Smooth muscle cell (in vitro differentiated cells): ENCODE measurements at regions not wholly inside any gene's neighbourhood (a gene's known extent, or its start where the extent isn't known, plus 50 kb on each side); places are given as distances from the start of the nearest gene placed in this dataset. TPM values are rescaled to one million over a fixed set of nuclear protein-coding genes. Genes with fewer than 3 reads are reported as not detected.
A peak's percentile ranks its signal among the peaks of the same experiment; 100 is the strongest.

Source experiments
- DNase-seq: peaks from one replicate; lab custom pipeline; 2025; ENCODE audit not compliant: unreplicated experiment; lab: John Stamatoyannopoulos, UW
- H2AFZ ChIP-seq: fragments of 200-600 bp; sonication (generic); 2 replicates; pipeline ENCODE4 v1.6.0; 2016; ENCODE audit warnings: antibody characterized with exemption, low read depth, mild to moderate bottlenecking
- H3F3A ChIP-seq: fragments of 200-600 bp; sonication (generic); 2 replicates; pipeline ENCODE4 v1.6.0; 2017; ENCODE audit warnings: antibody characterized with exemption, low read depth
- H3K27ac ChIP-seq: fragments of 200-600 bp; sonication (generic); 2 replicates; pipeline ENCODE4 v1.5.1; 2016; ENCODE audit warnings: low read depth, mild to moderate bottlenecking
- H3K27me3 ChIP-seq: fragments of 200-600 bp; sonication (generic); 2 replicates; pipeline ENCODE4 v1.6.1; 2016; ENCODE audit warnings: low read depth, mild to moderate bottlenecking
- H3K36me3 ChIP-seq: fragments of 200-600 bp; sonication (generic); 2 replicates; pipeline ENCODE4 v1.5.1; 2016; ENCODE audit warnings: low read depth
- H3K4me1 ChIP-seq: fragments of 200-600 bp; sonication (generic); 2 replicates; pipeline ENCODE4 v1.5.1; 2016; ENCODE audit warnings: low read depth
- H3K4me2 ChIP-seq: fragments of 200-600 bp; sonication (generic); 2 replicates; pipeline ENCODE4 v1.6.0; 2016; ENCODE audit warnings: mild to moderate bottlenecking
- H3K4me3 ChIP-seq: fragments of 200-600 bp; sonication (generic); 2 replicates; pipeline ENCODE4 v1.5.1; 2016; ENCODE audit warnings: mild to moderate bottlenecking
- H3K79me2 ChIP-seq: fragments of 200-600 bp; sonication (generic); 2 replicates; pipeline ENCODE4 v1.6.0; 2016; ENCODE audit warnings: low read depth, mild to moderate bottlenecking
- H3K9ac ChIP-seq: fragments of 200-600 bp; sonication (generic); 2 replicates; pipeline ENCODE4 v1.6.0; 2016; ENCODE audit warnings: low read depth
- H3K9me3 ChIP-seq: fragments of 200-600 bp; sonication (generic); replicated peaks from 2 replicates; pipeline ENCODE4 v1.5.1; 2016; ENCODE audit warnings: low read depth
- H4K20me1 ChIP-seq: fragments of 200-600 bp; sonication (generic); 2 replicates; pipeline ENCODE4 v1.6.0; 2016; ENCODE audit warnings: low read depth
- WGBS: methylation state at CpG from one replicate; pipeline ENCODE4 v1.1.7; 2016; ENCODE audit warnings: low lambda C conversion rate; 5-methylcytosine and 5-hydroxymethylcytosine counted together
- small RNA-seq: library from RNA; depleted of rRNA; stranded (forward); fragments of <200 nt; gene quantifications from one replicate; pipeline ENCODE3, GENCODE V24; 2014
- TF ChIP-seq, protein P1 (sequence below): fragments of 200-600 bp; sonication (generic); IDR thresholded peaks from 2 replicates; pipeline ENCODE4 v1.5.1; 2017; ENCODE audit warnings: borderline replicate concordance, mild to moderate bottlenecking, antibody characterized with exemption; ENCODE audit not compliant: insufficient read depth, poor library complexity, severe bottlenecking

- H3K4me2 ChIP-seq, result peak overlapping the region; percentile 16
These were observed 55.0 kb downstream of the PMAIP1 start for GRCh38 chr18:59954755-59955156.

GRCh38 chr18:59954241-59954640 lies 54.4 kb downstream of the PMAIP1 start:
- H3K79me2 ChIP-seq, result no peaks in the 10 kb centered on the region
- peak overlapping the region; percentile 16 for H3K4me2 ChIP-seq
- H4K20me1 ChIP-seq, result no peaks in the 10 kb centered on the region
- TF ChIP-seq, protein P1, sequence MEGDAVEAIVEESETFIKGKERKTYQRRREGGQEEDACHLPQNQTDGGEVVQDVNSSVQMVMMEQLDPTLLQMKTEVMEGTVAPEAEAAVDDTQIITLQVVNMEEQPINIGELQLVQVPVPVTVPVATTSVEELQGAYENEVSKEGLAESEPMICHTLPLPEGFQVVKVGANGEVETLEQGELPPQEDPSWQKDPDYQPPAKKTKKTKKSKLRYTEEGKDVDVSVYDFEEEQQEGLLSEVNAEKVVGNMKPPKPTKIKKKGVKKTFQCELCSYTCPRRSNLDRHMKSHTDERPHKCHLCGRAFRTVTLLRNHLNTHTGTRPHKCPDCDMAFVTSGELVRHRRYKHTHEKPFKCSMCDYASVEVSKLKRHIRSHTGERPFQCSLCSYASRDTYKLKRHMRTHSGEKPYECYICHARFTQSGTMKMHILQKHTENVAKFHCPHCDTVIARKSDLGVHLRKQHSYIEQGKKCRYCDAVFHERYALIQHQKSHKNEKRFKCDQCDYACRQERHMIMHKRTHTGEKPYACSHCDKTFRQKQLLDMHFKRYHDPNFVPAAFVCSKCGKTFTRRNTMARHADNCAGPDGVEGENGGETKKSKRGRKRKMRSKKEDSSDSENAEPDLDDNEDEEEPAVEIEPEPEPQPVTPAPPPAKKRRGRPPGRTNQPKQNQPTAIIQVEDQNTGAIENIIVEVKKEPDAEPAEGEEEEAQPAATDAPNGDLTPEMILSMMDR, result no peak
- no peaks in the 10 kb centered on the region for H3K36me3 ChIP-seq
- H3K9me3 ChIP-seq, result no peaks in the 10 kb centered on the region
- no peaks in the 10 kb centered on the region for H3K4me1 ChIP-seq
- no peak overlapping the region for H2AFZ ChIP-seq
- H3K27me3 ChIP-seq, result peaks cover 3% of the 10 kb centered on the region
- H3K9ac ChIP-seq, result no peak overlapping the region
- DNase-seq, result no peak
- no peak overlapping the region for H3K4me3 ChIP-seq
- H3K27ac ChIP-seq, result peak overlapping the region; percentile 44
- WGBS, result 89% methylated on average over 1 of the region's 1 CpG
- no peaks in the 10 kb centered on the region for H3F3A ChIP-seq

More at GRCh38 chr18:59954755-59955156, 55.0 kb downstream of the PMAIP1 start:
- TF ChIP-seq, protein P1, result no peak
- Histone ChIP-seq H3K27me3 (peaks cover 3% of the 10 kb centered on the region), H3K9me3 (no peaks in the 10 kb centered on the region), H3K9ac (no peak overlapping the region), H3K36me3 (no peaks in the 10 kb centered on the region), H3K4me3 (no peak overlapping the region), H2AFZ (no peak overlapping the region), H3K27ac (peak overlapping the region; percentile 44), H3K79me2 (no peaks in the 10 kb centered on the region), H3K4me1 (no peaks in the 10 kb centered on the region), H3F3A (no peaks in the 10 kb centered on the region), H4K20me1 (no peaks in the 10 kb centered on the region)
- WGBS, result 53% methylated on average over 2 of the region's 2 CpGs
- no peak for DNase-seq

Small RNA genes lying in the stretch of these regions (small RNA-seq; reads per million reads assigned to genes)
- gene RN7SL342P (not detected), gene RNU4-17P (not detected), gene RNU6-567P (not detected)
